HepG2 (cell line): ENCODE measurements at regions not wholly inside any gene's neighbourhood (a gene's known extent, or its start where the extent isn't known, plus 50 kb on each side); places are given as distances from the start of the nearest gene placed in this dataset.

Experiments
- ATAC-seq: fragments of 200-7000 bp; cut with Tn5 transposase; 3 replicates; pipeline ENCODE4 v1.9.1; 2020; ENCODE audit warnings: mild to moderate bottlenecking, moderate library complexity
- BruUV-seq: library from RNA; stranded (reverse); fragments of 400-500 nt; replicated peaks from 2 replicates; lab custom pipeline; 2021; lab: Mats Ljungman, UMichigan
- CTCF ChIA-PET: fragments of 300-600 bp; formaldehyde crosslinking; extraction: SDS; loops from one replicate; lab custom pipeline; 2021; ENCODE audit warnings: low total read pairs, inconsistent platforms, low intra/inter-chr PET ratio; lab: Yijun Ruan, JAX
- POLR2A ChIA-PET: fragments of 350-600 bp; sonication (Branson Sonifier 250); formaldehyde crosslinking; loops from one replicate; lab custom pipeline; 2020; ENCODE audit warnings: antibody characterized with exemption, inconsistent platforms; lab: Yijun Ruan, JAX
- DNase-seq: peaks from one replicate; pipeline ENCODE4 v3.0.0-alpha.2; 2015; ENCODE audit warnings: low spot score
- FAIRE-seq: peaks from 3 replicates; lab custom pipeline; 2011; peaks lifted over from hg19 to GRCh38; lab: Jason Lieb, UNC
- H2AFZ ChIP-seq: one replicate; pipeline ENCODE4 v1.6.1; 2011; ENCODE audit warnings: low read length, inconsistent platforms
- H3K27ac ChIP-seq: fragments of 300-600 bp; 3 replicates; pipeline ENCODE4 v1.8.0; 2011; ENCODE audit warnings: mixed run types, mild to moderate bottlenecking, mixed read lengths, low read length, inconsistent platforms; ENCODE audit not compliant: insufficient read depth; ENCODE audit errors: extremely low read length
- H3K27me3 ChIP-seq, 2 experiments: fragments of 200-600 bp in 1 of 2; 2 replicates in 1 of 2; 3 replicates in 1 of 2; pipeline versions ENCODE4 v1.6.0 to v1.8.0; 2011; ENCODE audit warnings: low read length in 2 of 2, mild to moderate bottlenecking in 2 of 2, moderate library complexity in 2 of 2, inconsistent platforms in 1 of 2; ENCODE audit not compliant: insufficient read depth in 2 of 2, control insufficient read depth in 1 of 2
- H3K36me3 ChIP-seq, 2 experiments: fragments of 200-600 bp in 1 of 2; replicated peaks in 1 of 2; 2 replicates in 1 of 2; 3 replicates in 1 of 2; pipeline versions ENCODE4 v1.5.1 to v1.8.0; 2011; ENCODE audit warnings: low read length in 2 of 2, inconsistent platforms in 1 of 2; ENCODE audit not compliant: insufficient read depth in 2 of 2, control insufficient read depth in 1 of 2
- H3K4me1 ChIP-seq: 2 replicates; pipeline ENCODE4 v1.5.1; 2012; ENCODE audit warnings: low read length, inconsistent platforms; ENCODE audit not compliant: insufficient read depth
- H3K4me2 ChIP-seq: 2 replicates; pipeline ENCODE4 v1.6.0; 2011; ENCODE audit warnings: low read depth, low read length, inconsistent platforms
- H3K4me3 ChIP-seq, 3 experiments: fragments of 200-600 bp in 1 of 3; sonication (generic), shearing (Covaris generic) in 1 of 3; replicated peaks in 1 of 3; 2 replicates each; pipeline ENCODE4 v1.5.1; 2011 to 2016; ENCODE audit warnings: low read length in 3 of 3, inconsistent platforms in 2 of 3, low read depth in 2 of 3, mild to moderate bottlenecking in 2 of 3, control low read depth in 1 of 3, mixed read lengths in 1 of 3; ENCODE audit not compliant: insufficient read depth in 1 of 3
- H3K79me2 ChIP-seq: one replicate; pipeline ENCODE4 v1.6.1; 2011; ENCODE audit warnings: low read length, inconsistent platforms; ENCODE audit not compliant: insufficient read depth
- H3K9ac ChIP-seq: 2 replicates; pipeline ENCODE4 v1.6.0; 2011; ENCODE audit warnings: mild to moderate bottlenecking, low read depth, low read length, inconsistent platforms; ENCODE audit not compliant: insufficient read depth
- H3K9me3 ChIP-seq: 2 replicates; pipeline ENCODE4 v1.5.1; 2012; ENCODE audit warnings: mild to moderate bottlenecking, low read length
- H4K20me1 ChIP-seq: 2 replicates; pipeline ENCODE4 v1.6.0; 2011; ENCODE audit warnings: inconsistent platforms, mild to moderate bottlenecking, low read length, moderate library complexity; ENCODE audit not compliant: insufficient read depth
- ATM ChIP-seq: fragments of 450-650 bp; IDR thresholded peaks from 2 replicates; pipeline ENCODE4 v1.7.1; 2017; ENCODE audit warnings: mild to moderate bottlenecking, borderline replicate concordance
- CCDC6 ChIP-seq: sonication (generic); formaldehyde crosslinking; IDR thresholded peaks from 2 replicates; pipeline ENCODE4 v1.8.1; 2022; ENCODE audit warnings: mild to moderate bottlenecking, missing genetic modification reagents, moderate library complexity
- CHCHD3 ChIP-seq: sonication (generic); formaldehyde crosslinking; IDR thresholded peaks from 2 replicates; pipeline ENCODE4 v1.8.0; 2022; ENCODE audit warnings: mild to moderate bottlenecking, missing genetic modification reagents, moderate library complexity
- GATAD2A ChIP-seq: IDR thresholded peaks from 2 replicates; pipeline ENCODE4 v1.6.1; 2016
- ISL2 ChIP-seq: sonication (generic); formaldehyde crosslinking; IDR thresholded peaks from 2 replicates; pipeline ENCODE4 v1.5.0; 2020; ENCODE audit warnings: missing genetic modification reagents
- MXD4 ChIP-seq: IDR thresholded peaks from 2 replicates; pipeline ENCODE4 v1.6.1; 2016; ENCODE audit warnings: mild to moderate bottlenecking, missing biosample characterization, missing genetic modification reagents
- NBN ChIP-seq: fragments of 450-650 bp; conservative IDR thresholded peaks from 2 replicates; pipeline ENCODE4 v1.6.1; 2017
- NRL ChIP-seq: sonication (generic); formaldehyde crosslinking; IDR thresholded peaks from 2 replicates; pipeline ENCODE4 v1.5.0; 2020; ENCODE audit warnings: missing genetic modification reagents, mild to moderate bottlenecking, moderate library complexity, borderline replicate concordance
- PTBP1 ChIP-seq: fragments of 200-400 bp; formaldehyde crosslinking; IDR thresholded peaks from 2 replicates; pipeline ENCODE4 v1.6.1; 2018; ENCODE audit warnings: low read length, low read depth; ENCODE audit not compliant: poor library complexity, severe bottlenecking
- SNAI1 ChIP-seq: sonication (generic); formaldehyde crosslinking; IDR thresholded peaks from 2 replicates; pipeline ENCODE4 v1.5.0; 2020; ENCODE audit warnings: mild to moderate bottlenecking, missing genetic modification reagents, borderline replicate concordance
- ZMYM2 ChIP-seq: sonication (generic); formaldehyde crosslinking; IDR thresholded peaks from 2 replicates; pipeline ENCODE4 v1.8.0; 2022; ENCODE audit warnings: mild to moderate bottlenecking, missing genetic modification reagents
- ZNF251 ChIP-seq: sonication (generic); formaldehyde crosslinking; IDR thresholded peaks from 2 replicates; pipeline ENCODE4 v1.9.0; 2021; ENCODE audit warnings: mild to moderate bottlenecking, missing genetic modification reagents
- ZNF660 ChIP-seq: sonication (generic); formaldehyde crosslinking; IDR thresholded peaks from 2 replicates; pipeline ENCODE4 v1.5.1; 2020; ENCODE audit warnings: mild to moderate bottlenecking, low read depth, missing genetic modification reagents, borderline replicate concordance
- ZNF678 ChIP-seq: sonication (generic); formaldehyde crosslinking; IDR thresholded peaks from 2 replicates; pipeline ENCODE4 v1.4.0; 2020; ENCODE audit warnings: mild to moderate bottlenecking, missing genetic modification reagents
- WGBS: methylation state at CpG from one replicate; pipeline ENCODE4 v1.1.6; 2017; ENCODE audit warnings: low lambda C conversion rate; 5-methylcytosine and 5-hydroxymethylcytosine counted together
- in situ Hi-C: cut with HindIII; loops from 2 replicates; pipeline ENCODE4 v1.10.0; 2017; ENCODE audit warnings: low pct_unique_long_range_greater_than_20kb; ENCODE audit not compliant: extremely low pct_ligation_motif_present
- intact Hi-C: fragments of 100-400 bp; cut with micrococcal nuclease; formaldehyde crosslinking; loops from one replicate; pipeline ENCODE4 v1.10.0; 2022; ENCODE audit not compliant: unreplicated experiment
- TF ChIP-seq, protein P1 (sequence below): sonication (generic); formaldehyde crosslinking; IDR thresholded peaks from 2 replicates; pipeline ENCODE4 v1.5.0; 2020; ENCODE audit warnings: missing genetic modification reagents, mild to moderate bottlenecking, borderline replicate concordance
- TF ChIP-seq, protein P2 (sequence below): sonication (generic); formaldehyde crosslinking; IDR thresholded peaks from 2 replicates; pipeline ENCODE4 v1.5.1; 2020; ENCODE audit warnings: missing genetic modification reagents, mild to moderate bottlenecking, borderline replicate concordance
- TF ChIP-seq, protein P3 (sequence below): sonication (generic); formaldehyde crosslinking; IDR thresholded peaks from 2 replicates; pipeline ENCODE4 v1.8.1; 2023; ENCODE audit warnings: missing genetic modification reagents, inconsistent platforms, borderline replicate concordance
- TF ChIP-seq, protein P4 (sequence below): sonication (generic); formaldehyde crosslinking; IDR thresholded peaks from 2 replicates; pipeline ENCODE4 v1.5.1; 2020; ENCODE audit warnings: missing genetic modification reagents, mild to moderate bottlenecking, borderline replicate concordance

DNA sequence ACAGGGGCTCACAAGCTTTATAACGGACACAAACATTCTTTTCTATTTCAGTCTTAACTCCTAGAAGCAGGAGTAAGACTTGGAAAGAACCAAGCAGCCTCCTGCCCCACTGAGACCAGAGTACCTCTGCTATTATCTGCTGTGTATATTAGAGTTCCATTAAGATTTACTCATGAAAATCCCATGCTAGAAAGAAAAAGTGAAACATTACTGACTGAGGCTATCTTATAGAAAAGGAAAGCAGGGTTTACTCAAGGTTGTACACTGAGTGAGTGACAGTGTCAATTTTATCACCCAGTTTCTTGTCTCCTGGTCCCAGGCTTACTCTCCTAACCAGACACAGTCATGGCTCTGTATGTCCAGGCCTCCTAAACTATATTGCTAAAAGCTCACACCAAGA is 97.9 kb upstream of the SOX2 start:
- Histone ChIP-seq H3K27me3 (no peaks in the 10 kb centered on the region; a peak in 1 of 5 replicates), H3K79me2 (no peaks in the 10 kb centered on the region), H3K4me1 (no peaks in the 10 kb centered on the region), H3K4me2 (no peak overlapping the region), H2AFZ (no peak overlapping the region), H3K4me3 (no peak overlapping the region), H3K36me3 (no peaks in the 10 kb centered on the region), H4K20me1 (no peaks in the 10 kb centered on the region; the same call in 1 of the 2 replicates), H3K9ac (no peak overlapping the region), H3K27ac (no peak overlapping the region), H3K9me3 (no peaks in the 10 kb centered on the region)
- in situ Hi-C loops = no loop called here
- no peak for FAIRE-seq
- BruUV-seq = no TSS peak
- POLR2A ChIA-PET = no interaction called here
- 0% methylated on average over 1 of the region's 1 CpG for WGBS
- ATAC-seq = no peak
- TF ChIP-seq PTBP1 = no peak
- TF ChIP-seq ISL2 = no peak
- TF ChIP-seq ZNF660 (CRISPR knock-in tag) = no peak
- TF ChIP-seq, protein P1, sequence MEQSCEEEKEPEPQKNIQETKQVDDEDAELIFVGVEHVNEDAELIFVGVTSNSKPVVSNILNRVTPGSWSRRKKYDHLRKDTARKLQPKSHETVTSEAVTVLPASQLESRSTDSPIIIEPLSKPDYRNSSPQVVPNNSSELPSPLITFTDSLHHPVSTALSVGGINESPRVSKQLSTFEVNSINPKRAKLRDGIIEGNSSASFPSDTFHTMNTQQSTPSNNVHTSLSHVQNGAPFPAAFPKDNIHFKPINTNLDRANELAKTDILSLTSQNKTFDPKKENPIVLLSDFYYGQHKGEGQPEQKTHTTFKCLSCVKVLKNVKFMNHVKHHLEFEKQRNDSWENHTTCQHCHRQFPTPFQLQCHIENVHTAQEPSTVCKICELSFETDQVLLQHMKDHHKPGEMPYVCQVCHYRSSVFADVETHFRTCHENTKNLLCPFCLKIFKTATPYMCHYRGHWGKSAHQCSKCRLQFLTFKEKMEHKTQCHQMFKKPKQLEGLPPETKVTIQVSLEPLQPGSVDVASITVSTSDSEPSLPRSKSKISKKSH (CRISPR knock-in tag) = no peak
- TF ChIP-seq ZNF678 (CRISPR knock-in tag) = no peak
- no peak for TF ChIP-seq ZNF251 (CRISPR knock-in tag)
- no peak for TF ChIP-seq NRL (CRISPR knock-in tag)
- TF ChIP-seq CHCHD3 (CRISPR knock-in tag) = no peak
- no peak for TF ChIP-seq ZMYM2 (CRISPR knock-in tag)
- TF ChIP-seq CCDC6 (CRISPR knock-in tag) = no peak
- TF ChIP-seq, protein P2, sequence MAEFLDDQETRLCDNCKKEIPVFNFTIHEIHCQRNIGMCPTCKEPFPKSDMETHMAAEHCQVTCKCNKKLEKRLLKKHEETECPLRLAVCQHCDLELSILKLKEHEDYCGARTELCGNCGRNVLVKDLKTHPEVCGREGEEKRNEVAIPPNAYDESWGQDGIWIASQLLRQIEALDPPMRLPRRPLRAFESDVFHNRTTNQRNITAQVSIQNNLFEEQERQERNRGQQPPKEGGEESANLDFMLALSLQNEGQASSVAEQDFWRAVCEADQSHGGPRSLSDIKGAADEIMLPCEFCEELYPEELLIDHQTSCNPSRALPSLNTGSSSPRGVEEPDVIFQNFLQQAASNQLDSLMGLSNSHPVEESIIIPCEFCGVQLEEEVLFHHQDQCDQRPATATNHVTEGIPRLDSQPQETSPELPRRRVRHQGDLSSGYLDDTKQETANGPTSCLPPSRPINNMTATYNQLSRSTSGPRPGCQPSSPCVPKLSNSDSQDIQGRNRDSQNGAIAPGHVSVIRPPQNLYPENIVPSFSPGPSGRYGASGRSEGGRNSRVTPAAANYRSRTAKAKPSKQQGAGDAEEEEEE (CRISPR knock-in tag) = no peak
- TF ChIP-seq, protein P3, sequence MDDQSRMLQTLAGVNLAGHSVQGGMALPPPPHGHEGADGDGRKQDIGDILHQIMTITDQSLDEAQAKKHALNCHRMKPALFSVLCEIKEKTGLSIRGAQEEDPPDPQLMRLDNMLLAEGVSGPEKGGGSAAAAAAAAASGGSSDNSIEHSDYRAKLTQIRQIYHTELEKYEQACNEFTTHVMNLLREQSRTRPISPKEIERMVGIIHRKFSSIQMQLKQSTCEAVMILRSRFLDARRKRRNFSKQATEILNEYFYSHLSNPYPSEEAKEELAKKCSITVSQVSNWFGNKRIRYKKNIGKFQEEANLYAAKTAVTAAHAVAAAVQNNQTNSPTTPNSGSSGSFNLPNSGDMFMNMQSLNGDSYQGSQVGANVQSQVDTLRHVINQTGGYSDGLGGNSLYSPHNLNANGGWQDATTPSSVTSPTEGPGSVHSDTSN = no peak
- TF ChIP-seq, protein P4, sequence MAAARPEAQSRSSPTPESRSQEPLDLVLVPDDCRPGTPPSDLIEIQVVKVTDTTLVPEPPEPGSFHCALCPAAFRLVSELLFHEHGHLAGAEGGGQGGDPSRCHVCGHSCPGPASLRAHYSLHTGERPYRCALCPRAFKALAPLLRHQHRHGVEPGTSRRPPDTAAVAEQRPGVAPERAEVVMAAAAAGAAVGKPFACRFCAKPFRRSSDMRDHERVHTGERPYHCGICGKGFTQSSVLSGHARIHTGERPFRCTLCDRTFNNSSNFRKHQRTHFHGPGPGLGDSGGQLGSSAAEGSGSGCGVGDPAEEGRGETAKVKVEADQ (CRISPR knock-in tag) = no peak
- TF ChIP-seq ATM = no peak
- TF ChIP-seq SNAI1 (CRISPR knock-in tag) = no peak
- TF ChIP-seq MXD4 (CRISPR knock-in tag) = no peak
- no peak for TF ChIP-seq GATAD2A
- TF ChIP-seq NBN = no peak
- intact Hi-C loops = no loop called here
- DNase-seq = no peak
- CTCF ChIA-PET = no interaction called here
